ENCODE measurements at regions not wholly inside any gene's neighbourhood (a gene's known extent, or its start where the extent isn't known, plus 50 kb on each side); places are given as distances from the start of the nearest gene placed in this dataset.

DNA sequence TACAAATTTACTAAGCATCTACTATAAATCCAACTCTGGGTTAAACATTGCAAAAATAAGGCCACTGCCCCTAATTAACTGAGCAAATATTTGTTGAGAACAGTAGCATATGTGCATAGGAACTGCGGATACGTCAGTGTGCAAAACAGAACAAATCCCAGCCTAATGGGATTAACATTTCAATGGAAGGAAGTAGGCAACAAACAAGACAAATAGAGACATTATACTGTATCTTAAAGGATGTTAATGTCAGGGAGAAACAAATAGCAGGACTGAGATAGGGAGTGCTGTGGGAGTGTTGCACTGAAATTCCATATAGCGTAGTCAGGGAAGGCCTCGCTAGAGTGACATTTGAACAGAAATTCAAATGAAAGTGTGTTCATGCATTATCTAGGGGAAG is 89.7 kb upstream of the KCNAB1 start:
- Histone ChIP-seq H3K4me3 (ENCODE audit: low read depth, low read length) (no peak overlapping the region), H3K27me3 (ENCODE audit: control insufficient read depth, insufficient read depth, low read length) (no peaks in the 10 kb centered on the region; the same call in 1 of the 2 replicates), H3K36me3 (ENCODE audit: control insufficient read depth, insufficient read depth, low read length) (no peaks in the 10 kb centered on the region)
- ChIA-PET POLR2A (no interaction called here), CTCF (no interaction called here)
- TF ChIP-seq, protein P1, sequence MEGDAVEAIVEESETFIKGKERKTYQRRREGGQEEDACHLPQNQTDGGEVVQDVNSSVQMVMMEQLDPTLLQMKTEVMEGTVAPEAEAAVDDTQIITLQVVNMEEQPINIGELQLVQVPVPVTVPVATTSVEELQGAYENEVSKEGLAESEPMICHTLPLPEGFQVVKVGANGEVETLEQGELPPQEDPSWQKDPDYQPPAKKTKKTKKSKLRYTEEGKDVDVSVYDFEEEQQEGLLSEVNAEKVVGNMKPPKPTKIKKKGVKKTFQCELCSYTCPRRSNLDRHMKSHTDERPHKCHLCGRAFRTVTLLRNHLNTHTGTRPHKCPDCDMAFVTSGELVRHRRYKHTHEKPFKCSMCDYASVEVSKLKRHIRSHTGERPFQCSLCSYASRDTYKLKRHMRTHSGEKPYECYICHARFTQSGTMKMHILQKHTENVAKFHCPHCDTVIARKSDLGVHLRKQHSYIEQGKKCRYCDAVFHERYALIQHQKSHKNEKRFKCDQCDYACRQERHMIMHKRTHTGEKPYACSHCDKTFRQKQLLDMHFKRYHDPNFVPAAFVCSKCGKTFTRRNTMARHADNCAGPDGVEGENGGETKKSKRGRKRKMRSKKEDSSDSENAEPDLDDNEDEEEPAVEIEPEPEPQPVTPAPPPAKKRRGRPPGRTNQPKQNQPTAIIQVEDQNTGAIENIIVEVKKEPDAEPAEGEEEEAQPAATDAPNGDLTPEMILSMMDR (IDR thresholded peaks at IDR 0.05; ENCODE audit: insufficient read depth, low read depth, low read length): no peak
- DNase-seq (ENCODE audit: low read depth): no peak

DNA sequence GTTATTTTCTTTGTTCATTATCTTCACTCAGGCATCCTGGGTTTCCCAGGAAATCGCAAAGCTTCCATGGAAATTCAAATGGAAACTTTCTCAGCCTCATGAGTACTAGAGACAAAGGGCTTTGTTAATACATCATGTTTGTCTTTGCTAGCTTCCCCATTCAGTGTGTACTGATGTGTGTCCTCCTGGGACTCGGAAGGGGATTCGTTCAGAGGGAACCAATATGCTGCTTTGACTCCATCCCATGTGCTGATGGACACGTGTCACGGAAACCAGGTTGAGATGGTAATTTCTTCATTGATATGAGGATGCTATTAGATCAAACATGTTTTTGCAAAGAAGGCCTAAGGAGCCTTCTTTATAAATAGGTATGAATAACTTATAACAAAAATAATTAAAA is 87.0 kb upstream of the KCNAB1 start:
- H3K4me3 ChIP-seq (ENCODE audit: low read depth, low read length): no peak overlapping the region
- DNase-seq (ENCODE audit: low read depth): no peak
- POLR2A ChIA-PET: no interaction called here
- no peaks in the 10 kb centered on the region for H3K36me3 ChIP-seq (ENCODE audit: control insufficient read depth, insufficient read depth, low read length)
- TF ChIP-seq, protein P1 (IDR thresholded peaks at IDR 0.05; ENCODE audit: insufficient read depth, low read depth, low read length): no peak
- H3K27me3 ChIP-seq (ENCODE audit: control insufficient read depth, insufficient read depth, low read length): no peaks in the 10 kb centered on the region
- CTCF ChIA-PET: interaction anchor here (1.8 kb wide), 1 partner anchor 9 kb away, joined by 12 read pairs; no protein-coding TSS in a partner anchor

DNA sequence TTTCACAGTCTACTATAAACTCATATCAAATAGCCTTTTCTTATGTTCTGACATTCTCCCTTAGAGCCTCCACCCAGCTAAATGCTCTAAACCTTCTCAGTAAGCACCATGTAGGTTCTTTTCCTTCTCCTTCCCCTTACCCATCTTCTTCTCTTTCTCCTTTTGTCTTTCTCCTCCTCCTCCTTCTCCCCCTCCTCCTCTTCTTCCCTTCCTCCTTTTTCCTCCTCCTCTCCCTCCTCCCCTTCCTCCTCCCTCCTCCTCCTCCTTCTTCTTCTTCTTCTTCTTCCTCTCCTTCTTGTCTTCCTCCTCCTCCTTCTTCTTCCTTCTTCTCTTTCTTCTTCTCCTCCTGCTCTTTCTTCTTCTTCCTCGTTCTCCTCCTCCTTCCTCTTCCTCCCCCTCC is 85.2 kb upstream of the KCNAB1 start:
- ChIA-PET POLR2A (no interaction called here), CTCF (no interaction called here)
- Histone ChIP-seq H3K27me3 (ENCODE audit: control insufficient read depth, insufficient read depth, low read length) (no peaks in the 10 kb centered on the region), H3K4me3 (ENCODE audit: low read depth, low read length) (no peak overlapping the region), H3K36me3 (ENCODE audit: control insufficient read depth, insufficient read depth, low read length) (no peaks in the 10 kb centered on the region)
- TF ChIP-seq, protein P1 (IDR thresholded peaks at IDR 0.05; ENCODE audit: insufficient read depth, low read depth, low read length): no peak
- no peak for DNase-seq (ENCODE audit: low read depth)

DNA sequence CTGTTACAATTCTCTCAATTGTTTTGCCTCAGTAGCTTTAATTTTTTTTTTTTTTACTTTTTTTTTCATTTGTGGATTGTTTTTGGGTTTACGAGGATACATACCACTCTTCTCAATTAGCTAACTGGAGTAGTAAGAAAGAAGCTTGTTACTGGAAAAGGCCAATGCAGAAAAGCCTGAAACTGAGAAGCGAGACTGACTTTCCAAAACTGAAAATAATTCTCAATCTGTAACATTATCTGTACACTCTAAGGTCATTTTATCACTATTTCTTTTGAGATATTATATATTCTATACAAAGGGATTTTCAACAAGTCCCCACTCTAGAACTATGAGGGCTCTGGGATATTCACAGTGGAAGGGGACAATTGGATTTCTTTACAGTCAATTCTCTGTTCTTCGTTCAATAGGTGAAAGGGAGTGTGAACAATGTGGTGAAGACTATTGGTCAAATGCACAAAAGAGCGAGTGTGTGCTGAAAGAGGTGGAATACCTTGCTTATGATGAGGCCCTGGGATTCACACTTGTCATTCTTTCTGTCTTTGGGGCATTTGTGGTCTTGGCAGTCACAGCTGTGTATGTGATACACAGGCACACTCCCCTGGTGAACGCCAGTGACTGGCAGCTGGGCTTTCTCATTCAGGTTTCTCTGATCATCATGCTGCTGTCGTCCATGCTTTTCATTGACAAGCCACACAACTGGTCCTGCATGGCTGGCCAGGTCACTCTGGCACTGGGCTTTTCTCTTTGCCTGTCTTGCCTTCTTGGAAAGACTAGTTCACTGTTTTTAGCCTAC is 83.9 kb upstream of the KCNAB1 start:
- Histone ChIP-seq H3K4me3 (ENCODE audit: low read depth, low read length) (no peak overlapping the region), H3K36me3 (ENCODE audit: control insufficient read depth, insufficient read depth, low read length) (no peaks in the 10 kb centered on the region), H3K27me3 (ENCODE audit: control insufficient read depth, insufficient read depth, low read length) (no peaks in the 10 kb centered on the region)
- ChIA-PET POLR2A (no interaction called here), CTCF (no interaction called here)
- DNase-seq (ENCODE audit: low read depth): no peak
- TF ChIP-seq, protein P1 (IDR thresholded peaks at IDR 0.05; ENCODE audit: insufficient read depth, low read depth, low read length): no peak

DNA sequence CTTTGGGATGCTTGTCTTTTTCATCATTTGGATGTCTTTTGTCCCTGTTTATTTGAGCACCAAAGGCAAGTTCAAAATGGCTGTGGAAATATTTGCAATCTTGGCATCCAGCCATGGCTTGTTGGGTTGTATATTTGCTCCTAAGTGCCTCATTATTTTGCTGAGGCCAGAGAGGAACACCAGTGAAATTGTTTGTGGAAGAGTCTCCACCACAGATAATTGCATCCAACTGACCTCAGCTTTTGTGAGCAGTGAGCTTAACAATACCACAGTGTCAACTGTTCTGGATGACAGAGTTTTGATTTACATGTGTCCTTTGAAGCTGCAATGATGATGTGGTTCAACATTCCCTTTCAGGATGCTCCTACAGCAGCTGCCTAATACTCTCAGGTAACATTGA is 83.0 kb upstream of the KCNAB1 start:
- H3K36me3 ChIP-seq (ENCODE audit: control insufficient read depth, insufficient read depth, low read length): no peaks in the 10 kb centered on the region
- ChIA-PET CTCF (no interaction called here), POLR2A (no interaction called here)
- DNase-seq (ENCODE audit: low read depth): no peak
- H3K27me3 ChIP-seq (ENCODE audit: control insufficient read depth, insufficient read depth, low read length): no peaks in the 10 kb centered on the region
- TF ChIP-seq, protein P1 (IDR thresholded peaks at IDR 0.05; ENCODE audit: insufficient read depth, low read depth, low read length): no peak
- H3K4me3 ChIP-seq (ENCODE audit: low read depth, low read length): no peak overlapping the region

Data from BJ (cell line).